ENCODE measurements at regions not wholly inside any gene's neighbourhood (a gene's known extent, or its start where the extent isn't known, plus 50 kb on each side); places are given as distances from the start of the nearest gene placed in this dataset.

DNA sequence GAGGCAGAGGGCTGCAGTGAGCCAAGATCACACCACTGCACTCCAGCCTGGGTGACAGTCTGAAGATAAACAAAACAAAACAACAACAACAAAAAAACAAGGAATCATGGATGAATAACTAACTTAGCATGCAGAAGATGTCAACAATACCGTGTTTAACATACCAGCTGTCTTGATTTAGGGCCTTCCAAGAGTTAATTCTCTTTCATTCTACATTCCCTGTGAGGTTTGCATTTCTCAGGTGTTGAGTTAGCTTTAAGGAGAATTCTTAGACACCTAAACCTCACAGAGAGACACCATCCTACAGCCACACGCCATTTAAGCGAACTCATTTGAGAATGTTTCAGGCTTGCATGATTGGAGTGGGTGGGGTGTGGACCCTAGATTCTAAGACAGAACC, 363.1 kb upstream of the RUNX1 start:
- no peak for TF ChIP-seq CTCF (IDR thresholded peaks at IDR 0.05; ENCODE audit: low read depth, low read length)
- DNase-seq (ENCODE audit: low read depth, low spot score), result no peak
- in situ Hi-C loops (cut with HindIII; ENCODE audit: low sequenced_read_pairs), result no loop called here
- no peak overlapping the region for H3K4me3 ChIP-seq (ENCODE audit: low read depth, low read length)

DNA sequence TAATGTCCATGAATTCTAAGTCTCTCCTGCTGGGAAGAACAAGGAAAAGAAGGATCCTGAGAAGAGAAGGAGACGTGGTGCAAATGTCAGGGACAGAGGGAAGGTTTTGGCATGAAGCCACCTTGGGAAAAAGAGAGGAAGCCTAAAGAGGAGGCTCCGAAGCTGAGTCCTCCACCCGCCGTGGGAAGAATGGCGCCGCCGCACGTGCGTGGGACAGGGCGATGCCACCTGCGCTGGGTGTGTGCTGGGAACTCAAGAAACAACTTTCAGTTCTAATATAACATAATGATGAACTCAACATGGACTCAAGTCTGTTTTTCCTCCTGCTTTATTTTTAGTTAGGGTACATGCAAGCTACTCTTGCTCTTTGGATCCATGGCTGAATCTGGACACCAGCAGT, 362.3 kb upstream of the RUNX1 start:
- H3K4me3 ChIP-seq (ENCODE audit: low read depth, low read length), result no peak overlapping the region
- no peak for TF ChIP-seq CTCF (IDR thresholded peaks at IDR 0.05; ENCODE audit: low read depth, low read length)
- DNase-seq (ENCODE audit: low read depth, low spot score), result no peak
- in situ Hi-C loops (cut with HindIII; ENCODE audit: low sequenced_read_pairs), result no loop called here

DNA sequence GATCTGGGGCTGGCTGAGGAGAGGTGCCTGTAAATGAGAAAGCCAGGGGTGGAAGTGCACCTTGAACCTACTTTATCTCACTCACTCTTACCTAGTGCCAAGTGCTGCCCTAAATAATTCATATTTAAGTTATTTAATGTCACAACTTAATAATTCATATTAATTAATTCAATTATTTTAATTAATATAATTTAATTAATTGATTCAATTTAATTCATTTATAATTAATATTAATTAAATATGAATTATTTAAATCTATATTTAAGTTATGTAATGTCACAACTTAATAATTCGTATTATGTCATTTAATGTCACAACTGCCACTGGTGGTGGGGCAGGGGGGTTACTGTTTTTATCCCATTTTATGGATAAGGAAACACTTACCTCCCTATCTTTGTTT, 361.6 kb upstream of the RUNX1 start:
- H3K4me3 ChIP-seq (ENCODE audit: low read depth, low read length), result no peak overlapping the region
- no peak for TF ChIP-seq CTCF (IDR thresholded peaks at IDR 0.05; ENCODE audit: low read depth, low read length)
- in situ Hi-C loops (cut with HindIII; ENCODE audit: low sequenced_read_pairs), result no loop called here
- no peak for DNase-seq (ENCODE audit: low read depth, low spot score)

GRCh38 chr21:35410123-35410522, 361.0 kb upstream of the RUNX1 start:
- in situ Hi-C loops (cut with HindIII; ENCODE audit: low sequenced_read_pairs), result no loop called here
- TF ChIP-seq CTCF (IDR thresholded peaks at IDR 0.05; ENCODE audit: low read depth, low read length), result no peak
- no peak for DNase-seq (ENCODE audit: low read depth, low spot score)
- no peak overlapping the region for H3K4me3 ChIP-seq (ENCODE audit: low read depth, low read length)

DNA sequence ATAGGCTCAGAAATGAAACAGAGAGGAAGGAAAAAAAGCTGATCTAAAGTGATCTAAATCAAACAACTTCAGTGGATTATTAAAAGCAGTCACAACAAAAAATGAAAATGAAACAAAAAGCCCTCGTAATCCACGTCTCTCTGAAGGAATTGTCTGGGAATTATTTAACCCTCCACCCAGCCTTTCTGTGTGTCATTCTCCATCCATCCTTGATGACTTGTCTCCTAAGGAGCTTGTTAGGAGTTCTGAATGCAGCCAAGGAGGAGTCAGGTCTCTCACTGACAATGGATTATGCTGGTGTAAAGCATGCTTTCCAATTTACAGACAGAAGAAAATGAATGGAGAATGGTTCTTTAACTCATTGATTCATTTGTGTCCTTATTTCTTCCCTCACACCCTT, 359.3 kb upstream of the RUNX1 start:
- no peak overlapping the region for H3K4me3 ChIP-seq (ENCODE audit: low read depth, low read length)
- TF ChIP-seq CTCF (IDR thresholded peaks at IDR 0.05; ENCODE audit: low read depth, low read length), result no peak
- no peak for DNase-seq (ENCODE audit: low read depth, low spot score)
- in situ Hi-C loops (cut with HindIII; ENCODE audit: low sequenced_read_pairs), result no loop called here

DNA sequence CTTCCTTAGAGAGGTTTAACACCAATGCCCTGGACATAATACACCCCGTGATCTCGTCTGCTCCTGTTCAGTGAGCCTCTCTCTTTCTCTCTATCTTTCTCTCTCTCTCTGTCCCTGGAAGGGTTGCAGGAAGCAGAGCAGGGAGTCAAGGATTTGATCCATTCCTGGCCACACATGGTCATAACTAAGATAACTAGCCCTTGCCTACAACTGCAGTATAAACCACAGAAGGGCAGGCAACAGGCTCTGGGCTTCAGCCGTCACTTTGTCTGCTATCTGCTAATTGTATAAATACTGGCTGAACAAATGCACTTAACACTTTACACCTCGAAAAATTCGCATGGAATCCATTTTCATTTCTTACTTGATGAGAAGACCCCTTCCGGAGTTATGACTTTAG, 357.5 kb upstream of the RUNX1 start:
- no peak for TF ChIP-seq CTCF (IDR thresholded peaks at IDR 0.05; ENCODE audit: low read depth, low read length)
- in situ Hi-C loops (cut with HindIII; ENCODE audit: low sequenced_read_pairs), result no loop called here
- DNase-seq (ENCODE audit: low read depth, low spot score), result no peak
- no peak overlapping the region for H3K4me3 ChIP-seq (ENCODE audit: low read depth, low read length)

GRCh38 chr21:35405981-35406380, 356.9 kb upstream of the RUNX1 start:
- no peak overlapping the region for H3K4me3 ChIP-seq (ENCODE audit: low read depth, low read length)
- DNase-seq (ENCODE audit: low read depth, low spot score), result no peak
- no peak for TF ChIP-seq CTCF (IDR thresholded peaks at IDR 0.05; ENCODE audit: low read depth, low read length)
- in situ Hi-C loops (cut with HindIII; ENCODE audit: low sequenced_read_pairs), result no loop called here
